Esophagus (tissue), 2 donors: ENCODE measurements at regions not wholly inside any gene's neighbourhood (a gene's known extent, or its start where the extent isn't known, plus 50 kb on each side); places are given as distances from the start of the nearest gene placed in this dataset.

Source experiments
- H3K27ac ChIP-seq, 2 donors: one replicate each; pipeline ENCODE4 v1.5.1; 2013; ENCODE audit warnings: low read depth in 2 of 2, mild to moderate bottlenecking in 2 of 2, inconsistent platforms in 1 of 2, low read length in 1 of 2, moderate library complexity in 1 of 2
- H3K27me3 ChIP-seq, 2 donors: one replicate each; pipeline ENCODE4 v1.6.1; 2013; ENCODE audit warnings: low read length in 2 of 2, control low read depth in 1 of 2, mild to moderate bottlenecking in 1 of 2; ENCODE audit not compliant: insufficient read depth in 2 of 2, control insufficient read depth in 1 of 2
- H3K36me3 ChIP-seq, 2 donors: one replicate each; pipeline ENCODE4 v1.6.1; 2013; ENCODE audit warnings: low read length in 1 of 2; ENCODE audit not compliant: control insufficient read depth in 2 of 2, insufficient read depth in 2 of 2
- H3K4me1 ChIP-seq, 2 donors: one replicate each; pipeline ENCODE4 v1.6.1; 2013; ENCODE audit warnings: low read length in 1 of 2; ENCODE audit not compliant: control insufficient read depth in 2 of 2, insufficient read depth in 2 of 2
- H3K4me3 ChIP-seq, 2 donors: one replicate each; pipeline ENCODE4 v1.5.1; 2013; ENCODE audit warnings: low read length in 2 of 2, mild to moderate bottlenecking in 2 of 2, low read depth in 1 of 2, moderate library complexity in 1 of 2
- H3K9me3 ChIP-seq, 2 donors: one replicate each; pipeline ENCODE4 v1.6.1; 2013; ENCODE audit warnings: mild to moderate bottlenecking in 2 of 2, low read depth in 1 of 2, low read length in 1 of 2, moderate library complexity in 1 of 2; ENCODE audit not compliant: control insufficient read depth in 2 of 2, insufficient read depth in 1 of 2
- WGBS, 2 donors: extraction: QIAGEN DNeasy Blood & Tissue Kit; methylation state at CpG; one replicate each; pipeline ENCODE4 v1.1.7; 2013; 5-methylcytosine and 5-hydroxymethylcytosine counted together
- donor health status: healthy with polysubstance abuse.
- donor health status: Bipolar disorder and iron deficiency.

DNA sequence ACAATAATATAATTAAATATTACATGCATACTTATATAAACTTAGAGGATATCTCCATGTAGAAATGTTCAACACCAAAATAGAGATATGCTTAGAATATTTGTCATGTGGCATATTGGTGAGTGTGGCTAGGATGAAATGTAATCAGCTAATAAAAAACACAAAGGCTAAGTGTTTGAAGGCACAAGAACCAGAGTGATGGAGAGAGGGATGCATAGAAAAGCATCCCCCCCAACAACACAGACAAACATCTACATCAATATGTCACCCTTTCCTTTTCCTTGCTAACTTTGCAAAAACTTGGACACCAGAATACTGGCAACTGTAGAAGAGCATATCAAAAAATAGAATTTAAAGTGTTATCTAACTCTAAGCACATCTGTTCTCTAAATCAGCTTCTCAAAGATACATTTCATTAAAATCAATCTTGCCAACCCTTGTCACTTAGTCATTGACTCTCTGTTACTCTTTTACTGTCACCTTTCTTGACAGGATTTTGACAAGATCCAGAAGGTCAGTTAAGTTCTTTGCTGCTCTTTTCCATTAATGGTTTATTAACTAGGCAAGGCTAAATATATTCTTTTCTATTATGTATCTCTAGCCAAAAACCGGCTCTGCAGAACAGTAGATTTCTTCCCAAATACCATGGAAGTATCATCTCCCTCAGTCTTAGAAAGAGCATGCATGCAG lies 695.9 kb downstream of the OTOL1 start:
- Histone ChIP-seq H3K4me1 (no peaks in the 10 kb centered on the region), H3K4me3 (no peak overlapping the region), H3K27ac (no peak overlapping the region), H3K27me3 (no peaks in the 10 kb centered on the region), H3K36me3 (no peaks in the 10 kb centered on the region), H3K9me3 (peaks cover 0 to 2% of the 10 kb centered on the region in 2 donors)
- WGBS, 2 donors, result 72 to 78% methylated on average over 1 of the region's 1 CpG

- H3K27me3 ChIP-seq, result no peaks in the 10 kb centered on the region
- no peak overlapping the region for H3K27ac ChIP-seq
- 73 to 77% methylated on average over 4 of the region's 4 CpGs for WGBS, 2 donors
- no peak overlapping the region for H3K4me3 ChIP-seq
- H3K36me3 ChIP-seq, result no peaks in the 10 kb centered on the region
- H3K4me1 ChIP-seq, result no peaks in the 10 kb centered on the region
- peaks cover 0 to 2% of the 10 kb centered on the region in 2 donors for H3K9me3 ChIP-seq
These were observed 696.8 kb downstream of the OTOL1 start for GRCh38 chr3:162193148-162194095.

GRCh38 chr3:162195147-162195546 lies 698.5 kb downstream of the OTOL1 start:
- Histone ChIP-seq H3K27ac (no peak overlapping the region), H3K9me3 (peaks cover 0 to 2% of the 10 kb centered on the region in 2 donors), H3K4me3 (no peak overlapping the region), H3K4me1 (no peaks in the 10 kb centered on the region), H3K36me3 (no peaks in the 10 kb centered on the region), H3K27me3 (no peaks in the 10 kb centered on the region)
- 74 to 80% methylated on average over 3 of the region's 3 CpGs for WGBS, 2 donors

DNA sequence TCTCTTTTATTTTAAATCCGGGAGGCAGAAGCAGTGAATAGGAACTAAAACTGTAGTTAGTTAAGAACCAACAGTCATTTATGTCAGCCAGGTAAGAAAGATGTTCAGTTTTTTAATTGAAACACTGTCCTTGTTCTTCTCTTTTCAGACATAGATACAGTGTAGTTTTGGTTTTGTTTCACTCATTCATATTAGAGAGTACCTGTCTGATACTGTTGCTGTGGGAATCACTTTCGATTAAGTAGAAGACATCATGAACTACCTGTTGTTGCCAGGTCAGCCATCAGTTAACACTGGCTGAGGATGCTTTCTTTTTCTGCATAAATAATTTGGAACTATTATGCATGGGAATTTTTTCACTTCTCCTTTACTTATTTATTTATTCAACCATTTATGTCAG lies 700.4 kb downstream of the OTOL1 start:
- no peaks in the 10 kb centered on the region for H3K36me3 ChIP-seq
- WGBS, 2 donors, result 51 to 55% methylated on average over 2 of the region's 2 CpGs
- H3K27me3 ChIP-seq, result no peaks in the 10 kb centered on the region
- no peak overlapping the region for H3K27ac ChIP-seq
- H3K4me3 ChIP-seq, result no peak overlapping the region
- no peaks in the 10 kb centered on the region for H3K4me1 ChIP-seq
- H3K9me3 ChIP-seq, result no peaks in the 10 kb centered on the region

DNA sequence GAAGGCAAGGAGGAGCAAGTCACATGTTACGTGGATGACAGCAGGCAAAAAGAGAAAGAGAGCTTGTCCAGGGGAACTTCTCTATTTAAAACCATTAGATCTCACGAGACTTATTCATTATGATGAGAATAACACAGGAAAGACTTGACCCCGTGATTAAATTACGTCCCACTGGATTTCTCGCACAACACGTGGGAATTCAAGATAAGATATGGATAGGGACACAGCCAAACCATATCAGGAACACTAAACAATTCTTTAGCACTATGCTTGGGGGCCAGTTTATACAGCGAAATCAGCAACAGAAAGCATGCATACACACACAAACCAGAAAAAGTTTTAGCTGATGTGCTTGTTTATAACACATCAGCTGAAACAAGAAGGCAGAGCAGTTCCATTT lies 704.2 kb downstream of the OTOL1 start:
- H3K36me3 ChIP-seq, result no peaks in the 10 kb centered on the region
- H3K4me1 ChIP-seq, result no peaks in the 10 kb centered on the region
- no peak overlapping the region for H3K4me3 ChIP-seq
- H3K9me3 ChIP-seq, result no peaks in the 10 kb centered on the region
- H3K27ac ChIP-seq, result no peak overlapping the region
- H3K27me3 ChIP-seq, result no peaks in the 10 kb centered on the region
- WGBS, 2 donors, result 60 to 71% methylated on average over 7 of the region's 7 CpGs

- no peaks in the 10 kb centered on the region for H3K9me3 ChIP-seq
- H3K27me3 ChIP-seq, result no peaks in the 10 kb centered on the region
- H3K4me1 ChIP-seq, result no peaks in the 10 kb centered on the region
- H3K36me3 ChIP-seq, result no peaks in the 10 kb centered on the region
- H3K27ac ChIP-seq, result no peak overlapping the region
- WGBS, 2 donors, result 77 to 88% methylated on average over 1 of the region's 1 CpG
- H3K4me3 ChIP-seq, result no peak overlapping the region
These were observed 710.0 kb downstream of the OTOL1 start for GRCh38 chr3:162206648-162207047.

DNA sequence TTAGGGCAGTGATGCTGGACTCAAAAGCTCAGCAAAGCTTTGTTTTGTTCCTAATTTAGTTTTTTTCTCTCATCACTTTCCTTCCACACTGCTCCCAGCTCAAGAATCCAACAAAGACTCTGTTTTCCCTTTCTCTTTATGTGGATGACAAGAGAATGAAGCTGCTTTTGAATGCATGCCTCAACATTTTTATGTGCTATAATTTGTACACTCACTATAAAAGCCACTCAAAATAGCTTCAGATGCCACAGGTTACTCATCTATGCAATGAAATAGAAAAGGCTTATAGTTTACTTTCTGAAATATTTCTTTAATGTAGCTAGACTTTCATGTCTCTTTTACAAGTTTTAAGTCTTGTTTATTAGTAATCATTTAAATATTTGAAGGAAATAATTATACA lies 714.9 kb downstream of the OTOL1 start:
- no peaks in the 10 kb centered on the region for H3K27me3 ChIP-seq
- no peak overlapping the region for H3K27ac ChIP-seq
- no peaks in the 10 kb centered on the region for H3K4me1 ChIP-seq
- H3K9me3 ChIP-seq, result no peaks in the 10 kb centered on the region
- no peaks in the 10 kb centered on the region for H3K36me3 ChIP-seq
- H3K4me3 ChIP-seq, result no peak overlapping the region

DNA sequence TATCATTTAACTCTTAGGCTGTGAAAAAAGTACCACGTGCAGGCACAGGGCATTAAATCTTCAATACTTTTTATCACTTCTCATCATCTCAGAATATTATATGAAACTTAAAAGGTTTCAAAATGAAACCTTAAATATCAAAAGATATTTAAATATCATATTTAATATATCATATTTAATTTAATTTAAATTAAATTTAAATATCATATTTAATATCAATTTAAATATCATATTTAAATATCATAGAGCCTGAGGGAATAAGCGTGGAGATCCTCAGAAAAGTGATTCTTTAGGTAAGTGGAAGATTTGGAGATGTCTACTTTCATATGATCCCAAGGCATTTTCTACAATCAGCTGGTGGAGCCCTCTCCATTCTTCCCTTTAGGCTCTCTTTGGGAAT lies 716.6 kb downstream of the OTOL1 start:
- Histone ChIP-seq H3K4me3 (no peak overlapping the region), H3K9me3 (no peaks in the 10 kb centered on the region), H3K36me3 (no peaks in the 10 kb centered on the region), H3K4me1 (no peaks in the 10 kb centered on the region), H3K27ac (no peak overlapping the region), H3K27me3 (no peaks in the 10 kb centered on the region)
- WGBS, 2 donors, result 80 to 84% methylated on average over 2 of the region's 2 CpGs

DNA sequence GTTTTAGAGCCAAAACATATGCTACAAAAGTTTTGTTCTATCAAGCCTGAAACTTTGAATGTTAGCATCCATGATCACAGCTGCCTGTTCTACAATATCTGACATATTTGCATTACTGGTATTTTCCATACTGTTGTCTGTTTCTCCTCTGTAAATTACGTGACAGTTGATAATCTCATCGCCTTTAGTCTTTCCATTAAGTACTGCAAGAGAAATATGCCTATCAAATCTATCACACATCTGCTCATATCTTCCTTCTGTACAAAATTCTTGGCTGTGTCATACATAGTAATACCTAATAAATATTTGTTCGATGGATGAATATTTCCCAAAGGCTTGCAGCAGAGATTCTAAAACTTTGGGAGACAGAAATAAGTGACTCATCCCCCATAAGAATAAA lies 717.3 kb downstream of the OTOL1 start:
- Histone ChIP-seq H3K27ac (no peak overlapping the region), H3K36me3 (no peaks in the 10 kb centered on the region), H3K4me1 (no peaks in the 10 kb centered on the region), H3K27me3 (no peaks in the 10 kb centered on the region), H3K4me3 (no peak overlapping the region), H3K9me3 (no peaks in the 10 kb centered on the region)
- WGBS, 2 donors, result 72 to 76% methylated on average over 3 of the region's 3 CpGs
